ENCODE measurements at regions not wholly inside any gene's neighbourhood (a gene's known extent, or its start where the extent isn't known, plus 50 kb on each side); places are given as distances from the start of the nearest gene placed in this dataset.
"Not testable (repeated sequence)": the region's sequence is repeated elsewhere in the genome, so short reads cannot be mapped to it uniquely, and the experiment has no call there.

GRCh38 chrX:115972717-115973116, 197.8 kb upstream of the AGTR2 start:
- DNase-seq = no peak

DNA sequence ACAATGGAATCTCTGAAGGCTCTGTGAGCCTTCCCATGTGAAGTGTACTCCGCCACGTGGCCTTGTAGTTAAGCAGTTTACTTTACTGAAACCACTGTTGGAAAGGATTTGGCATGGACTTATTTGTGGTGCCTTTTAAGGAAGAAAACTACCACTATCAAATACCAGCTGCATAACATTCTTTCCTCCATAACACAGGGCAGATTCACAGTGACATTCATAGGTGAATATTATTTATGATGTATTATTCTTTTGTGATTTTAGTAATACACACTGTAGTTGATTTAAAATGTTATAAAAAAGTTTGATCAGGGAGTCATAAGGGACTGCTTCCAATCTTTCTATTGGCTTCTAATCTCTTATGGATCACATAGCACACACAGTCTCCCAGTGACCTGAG, 192.5 kb upstream of the AGTR2 start:
- no peak for DNase-seq

DNA sequence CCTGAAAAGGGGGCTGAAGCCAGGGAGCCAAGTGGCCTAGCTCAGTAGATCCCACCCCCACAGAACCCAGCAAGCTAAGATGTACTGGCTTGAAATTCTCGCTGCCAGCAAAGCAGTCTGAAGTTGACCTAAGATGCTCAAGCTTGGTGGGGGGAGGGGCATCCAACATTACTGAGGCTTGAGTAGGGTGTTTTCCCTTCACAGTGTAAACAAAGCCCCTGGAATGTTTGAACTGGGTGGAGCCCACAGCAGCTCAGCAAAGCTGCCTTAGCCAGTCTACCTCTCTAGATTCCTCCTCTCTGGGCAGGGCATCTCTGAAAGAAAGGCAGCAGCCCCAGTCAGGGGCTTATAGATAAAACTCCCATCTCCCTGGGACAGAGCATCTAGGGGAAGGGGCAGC, 187.4 kb upstream of the AGTR2 start:
- DNase-seq = not testable (repeated sequence)

DNA sequence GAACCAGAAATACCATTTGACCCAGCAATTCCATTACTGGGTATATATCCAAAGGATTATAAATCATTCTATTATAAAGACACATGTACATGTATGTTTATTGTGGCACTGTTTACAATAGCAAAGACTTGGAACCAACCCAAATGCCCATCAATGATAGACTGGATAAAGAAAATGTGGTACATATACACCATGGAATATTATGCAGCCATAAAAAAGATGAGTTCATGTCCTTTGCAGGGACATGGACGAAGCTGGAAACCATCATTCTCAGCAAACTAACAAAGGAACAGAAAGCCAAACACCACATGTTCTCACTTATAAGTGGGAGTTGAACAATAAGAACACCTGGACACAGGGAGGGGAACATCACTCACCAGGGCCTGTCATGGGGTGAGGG, 183.1 kb upstream of the AGTR2 start:
- DNase-seq = not testable (repeated sequence)

GRCh38 chrX:115988825-115989224, 181.7 kb upstream of the AGTR2 start:
- no peak for DNase-seq

DNA sequence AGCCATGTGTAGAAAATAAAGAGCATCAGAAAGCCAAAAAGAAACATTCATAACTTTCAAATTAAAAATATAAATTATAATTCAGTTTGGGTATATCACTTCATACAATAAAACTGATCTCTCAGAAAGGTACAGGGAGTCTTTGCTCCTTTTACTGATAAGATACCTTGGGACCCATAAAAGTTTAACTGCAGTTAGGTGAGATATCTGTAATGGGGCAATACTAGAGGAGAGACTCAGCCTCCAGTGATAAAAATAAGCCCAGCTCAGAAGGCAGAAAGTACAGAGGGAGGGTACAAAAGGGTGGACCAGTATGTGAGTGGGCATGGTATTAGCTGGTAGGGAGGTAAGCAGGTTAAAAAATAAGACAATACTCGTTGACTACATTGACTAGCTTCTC, 180.9 kb upstream of the AGTR2 start:
- DNase-seq = no peak

DNA sequence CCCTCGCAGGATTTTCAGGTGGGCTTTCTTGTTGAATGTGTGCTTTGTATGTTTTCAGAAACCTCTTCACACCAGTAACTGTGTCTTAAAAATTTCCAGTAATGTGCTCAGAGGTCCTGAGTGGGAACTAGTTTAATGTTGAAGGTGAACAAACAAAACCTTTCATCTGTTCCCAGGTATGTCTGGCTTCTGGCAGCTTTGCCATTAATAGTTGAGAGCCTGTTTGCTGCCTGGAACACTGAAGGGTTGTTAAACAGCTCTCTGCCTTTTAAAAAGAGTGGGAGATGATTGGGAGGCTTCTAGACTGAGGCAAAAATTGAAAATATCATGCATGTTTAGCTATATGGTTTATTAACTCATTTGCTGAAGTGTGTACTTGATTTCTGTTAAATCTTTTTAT, 161.2 kb upstream of the AGTR2 start:
- no peak for DNase-seq

DNA sequence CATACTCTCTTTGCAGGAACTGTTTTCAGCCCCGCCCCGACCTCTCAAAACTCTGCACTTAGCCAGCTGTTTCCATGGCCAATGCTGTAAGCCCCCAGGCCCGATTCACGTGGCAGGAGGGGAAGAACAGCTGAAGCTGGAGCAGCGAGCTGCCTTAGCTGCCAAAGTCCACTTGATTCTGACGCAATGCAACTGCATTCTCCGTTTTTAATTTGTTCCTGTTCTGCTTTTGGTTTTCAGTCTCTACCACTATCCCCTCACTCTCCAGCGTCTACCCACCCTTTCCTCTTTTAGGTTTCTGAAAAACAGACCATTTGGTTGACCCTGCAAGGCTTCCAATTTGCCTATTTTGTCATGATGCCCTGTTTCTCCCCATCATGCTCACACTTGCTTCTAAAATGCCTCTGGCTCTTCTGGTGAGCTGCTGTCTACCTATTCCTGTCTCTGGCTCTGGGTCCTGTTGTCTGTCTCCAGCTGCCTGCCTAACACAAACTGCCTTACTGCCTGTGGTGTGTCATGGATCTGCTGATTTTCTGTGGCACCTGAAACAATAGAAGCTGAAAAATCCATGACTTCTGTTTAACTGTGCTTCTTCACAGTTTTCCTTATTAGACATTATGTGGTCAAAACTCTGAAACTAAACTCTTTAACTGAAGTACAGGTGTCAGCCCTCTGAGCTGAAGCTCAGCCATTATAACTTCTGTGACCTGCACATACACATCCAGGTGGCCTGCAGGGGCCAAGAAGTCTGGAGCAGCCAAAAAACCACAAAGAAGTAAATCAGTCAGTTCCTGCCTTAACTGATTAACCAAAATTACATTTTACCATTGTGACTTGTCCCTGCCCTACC, 160.5 kb upstream of the AGTR2 start:
- no peak for DNase-seq

- DNase-seq = no peak
Measured at GRCh38 chrX:116010939-116011338, 159.6 kb upstream of the AGTR2 start.

- no peak for DNase-seq
Measured at GRCh38 chrX:116031331-116031730, 139.2 kb upstream of the AGTR2 start.

Data from CD4-positive, alpha-beta T cell treated with Interleukin-12 subunit alpha and Interleukin-12 subunit beta, for 1 hour (primary cell).